OCI-LY3 (cell line): ENCODE measurements at regions not wholly inside any gene's neighbourhood (a gene's known extent, or its start where the extent isn't known, plus 50 kb on each side); places are given as distances from the start of the nearest gene placed in this dataset.
A peak's percentile ranks its signal among the peaks of the same experiment; 100 is the strongest.

ENCODE experiments used
- H2AFZ ChIP-seq: fragments of 200-600, 300-600 bp; shearing (Covaris generic); 2 replicates; pipeline ENCODE4 v1.6.0; 2014; ENCODE audit warnings: antibody characterized with exemption, low read depth, low read length
- H3K27ac ChIP-seq: fragments of 200-600, 300-600 bp; sonication (generic); 2 replicates; pipeline ENCODE4 v1.5.1; 2014; ENCODE audit warnings: mild to moderate bottlenecking, low read length, moderate library complexity, mixed read lengths
- H3K27me3 ChIP-seq: fragments of 200-600, 300-600 bp; sonication (generic); 2 replicates; pipeline ENCODE4 v1.6.1; 2014; ENCODE audit warnings: low read depth, low read length, mixed read lengths
- H3K36me3 ChIP-seq: fragments of 200-600, 300-600 bp; sonication (generic); replicated peaks from 2 replicates; pipeline ENCODE3; 2014; ENCODE audit warnings: low read depth, low read length, mixed read lengths
- H3K4me1 ChIP-seq: fragments of 300-600, 200-600 bp; sonication (generic); 2 replicates; pipeline ENCODE4 v1.6.1; 2014; ENCODE audit warnings: low read length, mixed read lengths
- H3K4me2 ChIP-seq: fragments of 200-600, 300-600 bp; sonication (generic); 2 replicates; pipeline ENCODE4 v1.6.1; 2014; ENCODE audit warnings: low read length, mixed read lengths
- H3K4me3 ChIP-seq: fragments of 300-600, 200-600 bp; sonication (generic); 2 replicates; pipeline ENCODE4 v1.5.1; 2014; ENCODE audit warnings: antibody characterized with exemption, mild to moderate bottlenecking, low read length, moderate library complexity
- H3K79me2 ChIP-seq: fragments of 300-600, 200-600 bp; shearing (Covaris generic); 2 replicates; pipeline ENCODE4 v1.6.1; 2014; ENCODE audit warnings: mild to moderate bottlenecking, low read length, mixed read lengths
- H3K9ac ChIP-seq: fragments of 300-600, 200-600 bp; shearing (Covaris generic); 2 replicates; pipeline ENCODE4 v1.6.0; 2014; ENCODE audit warnings: mild to moderate bottlenecking, low read length, moderate library complexity
- H3K9me3 ChIP-seq: fragments of 200-600, 300-600 bp; shearing (Covaris generic); 2 replicates; pipeline ENCODE4 v1.6.1; 2014; ENCODE audit warnings: low read length, mixed read lengths; ENCODE audit not compliant: insufficient read depth
- H4K20me1 ChIP-seq: fragments of 200-600, 300-600 bp; sonication (generic); 2 replicates; pipeline ENCODE4 v1.6.1; 2016; ENCODE audit warnings: low read length, mixed read lengths; ENCODE audit not compliant: insufficient read depth
- CTCF ChIP-seq: fragments of 200-600, 300-600 bp; sonication (generic); IDR thresholded peaks from 2 replicates; pipeline ENCODE4 v1.5.1; 2014; ENCODE audit warnings: antibody characterized with exemption, low read length, low read depth
- EZH2phosphoT487 ChIP-seq: fragments of 200-600 bp; shearing (Covaris generic); IDR thresholded peaks from 2 replicates; pipeline ENCODE4 v1.6.1; 2018; ENCODE audit warnings: antibody characterized with exemption, mixed run types, low read depth

- Histone ChIP-seq H3K4me1 (peaks cover 20% of the 10 kb centered on the region), H3K27me3 (no peaks in the 10 kb centered on the region), H3K4me2 (no peak overlapping the region), H2AFZ (no peak overlapping the region), H3K4me3 (no peak overlapping the region), H3K9ac (no peak overlapping the region), H4K20me1 (no peaks in the 10 kb centered on the region), H3K36me3 (no peaks in the 10 kb centered on the region), H3K79me2 (no peaks in the 10 kb centered on the region), H3K27ac (no peak overlapping the region), H3K9me3 (no peaks in the 10 kb centered on the region)
- TF ChIP-seq EZH2phosphoT487 (no peak), CTCF (no peak)
Observed at GRCh38 chr5:5014586-5015235, 125.4 kb upstream of the ADAMTS16 start.

- Histone ChIP-seq H3K4me1 (peaks cover 11% of the 10 kb centered on the region), H3K36me3 (no peaks in the 10 kb centered on the region), H3K9me3 (no peaks in the 10 kb centered on the region), H3K4me3 (no peak overlapping the region), H2AFZ (peak overlapping the region; percentile 65; the same call in 1 of the 2 replicates), H4K20me1 (no peaks in the 10 kb centered on the region), H3K27me3 (no peaks in the 10 kb centered on the region), H3K79me2 (no peaks in the 10 kb centered on the region), H3K27ac (no peak overlapping the region), H3K9ac (no peak overlapping the region), H3K4me2 (no peak overlapping the region)
- no peak for TF ChIP-seq CTCF
- TF ChIP-seq EZH2phosphoT487, result no peak
Observed at GRCh38 chr5:5017827-5018577, 122.1 kb upstream of the ADAMTS16 start.

GRCh38 chr5:5018578-5018970 is 121.6 kb upstream of the ADAMTS16 start:
- Histone ChIP-seq H2AFZ (peak overlapping the region; percentile 65; the same call in 1 of the 2 replicates), H3K27me3 (no peaks in the 10 kb centered on the region), H3K27ac (no peak overlapping the region), H3K4me3 (no peak overlapping the region), H3K4me1 (peaks cover 11% of the 10 kb centered on the region), H3K9me3 (no peaks in the 10 kb centered on the region), H3K79me2 (no peaks in the 10 kb centered on the region), H3K9ac (no peak overlapping the region), H3K4me2 (no peak overlapping the region), H3K36me3 (no peaks in the 10 kb centered on the region), H4K20me1 (no peaks in the 10 kb centered on the region)
- no peak for TF ChIP-seq CTCF
- no peak for TF ChIP-seq EZH2phosphoT487

- Histone ChIP-seq H3K4me1 (peaks cover 22% of the 10 kb centered on the region), H3K79me2 (no peaks in the 10 kb centered on the region), H3K4me2 (no peak overlapping the region), H3K27ac (no peak overlapping the region), H3K36me3 (peaks cover 9% of the 10 kb centered on the region), H3K9ac (no peak overlapping the region), H3K27me3 (no peaks in the 10 kb centered on the region), H3K4me3 (no peak overlapping the region), H2AFZ (no peak overlapping the region), H3K9me3 (peaks cover 12% of the 10 kb centered on the region; the same call in 1 of the 2 replicates), H4K20me1 (no peaks in the 10 kb centered on the region)
- TF ChIP-seq EZH2phosphoT487, result no peak
- no peak for TF ChIP-seq CTCF
Observed at GRCh38 chr5:5021436-5021835, 118.7 kb upstream of the ADAMTS16 start.
